Pancreas (tissue), 10 donors: ENCODE measurements at regions not wholly inside any gene's neighbourhood (a gene's known extent, or its start where the extent isn't known, plus 50 kb on each side); places are given as distances from the start of the nearest gene placed in this dataset.

Experiments
- ATAC-seq, 4 donors: fragments of 200-7000 bp; cut with Tn5 transposase; one replicate each; pipeline versions ENCODE4 v1.8.0 to v1.9.1; 2020; ENCODE audit warnings: mild to moderate bottlenecking in 4 of 4, moderate library complexity in 4 of 4
- DNase-seq, 6 donors: peaks; one replicate each; pipeline ENCODE4 v3.0.0-alpha.2; 2020
- FAIRE-seq: peaks from 2 replicates; lab custom pipeline; 2012; peaks lifted over from hg19 to GRCh38; lab: Jason Lieb, UNC
- H3K27ac ChIP-seq, 4 donors: fragments of 200-600 bp; sonication (generic); 1 replicate in 3 of 4; 2 replicates in 1 of 4; pipeline versions ENCODE4 v1.5.0 to v1.8.0; 2020
- H3K27me3 ChIP-seq, 4 donors: fragments of 200-600 bp; one replicate each; pipeline ENCODE4 v1.8.0; 2021
- H3K36me3 ChIP-seq, 3 donors: fragments of 200-600 bp; sonication (generic) in 1 of 3; one replicate each; pipeline versions ENCODE4 v1.5.0 to v1.8.0; 2020 to 2021
- H3K4me1 ChIP-seq, 3 donors: fragments of 200-600 bp; one replicate each; pipeline ENCODE4 v1.8.0; 2021
- H3K4me3 ChIP-seq, 4 donors: fragments of 200-600 bp; sonication (generic) in 2 of 4; one replicate each; pipeline versions ENCODE4 v1.5.0 to v1.8.0; 2020 to 2021
- H3K9me3 ChIP-seq, 4 donors: fragments of 200-600 bp; one replicate each; pipeline ENCODE4 v1.8.0; 2021
- whole genome bisulfite sequencing, 2 donors: extraction: QIAGEN DNeasy Blood & Tissue Kit; methylation state at CpG; one replicate each; pipeline ENCODE4 v1.1.7; 2013; 5-methylcytosine and 5-hydroxymethylcytosine counted together
- intact Hi-C, 3 donors: fragments of 100-400 bp; cut with DNase I; formaldehyde crosslinking; loops; one replicate each; pipeline versions ENCODE4 v1.11.1 to v1.14.2; 2022
- TF ChIP-seq, protein P1 (sequence below), 4 donors: fragments of 200-600 bp; sonication (generic) in 3 of 4; IDR thresholded peaks; one replicate each; pipeline versions ENCODE4 v1.5.0 to v1.8.0; 2021; ENCODE audit warnings: antibody characterized with exemption in 4 of 4
- donor health status: healthy with polysubstance abuse.
- donor health status: DM: no; HTN: no; CAD: no; lungs with moderate emphysema.
- donor health status: DM: no; HTN: no; CAD: no.
- donor health status: control.
- donor health status: control.
- donor health status: Bipolar disorder and iron deficiency.
- donor health status: DM: yes; HTN: yes; CAD: no.
- donor health status: DM: no; HTN: no; CAD: no.
- donor health status: DM: no; HTN: no; CAD: no.
- donor health status: DM: yes; HTN: yes; CAD: no.

DNA sequence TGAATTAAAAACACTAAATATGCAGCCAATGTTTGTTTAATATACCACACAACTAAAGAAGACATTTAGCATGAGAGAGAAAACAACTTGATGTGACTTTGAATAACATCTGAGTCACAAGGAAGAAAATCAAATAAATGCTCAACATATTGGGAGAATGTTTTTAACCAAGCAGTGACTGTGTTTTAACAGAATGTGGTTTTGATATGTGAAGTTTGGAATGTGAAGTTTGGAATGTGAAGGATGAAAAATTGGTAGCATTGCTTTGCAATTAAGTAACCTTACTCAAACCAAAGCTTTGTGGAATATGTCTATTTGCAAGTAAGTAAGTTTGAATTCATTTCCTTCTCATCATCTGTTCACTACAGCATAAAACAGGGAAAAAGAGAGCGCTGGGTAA is 128.2 kb upstream of the DNAJC10 start:
- TF ChIP-seq, protein P1, sequence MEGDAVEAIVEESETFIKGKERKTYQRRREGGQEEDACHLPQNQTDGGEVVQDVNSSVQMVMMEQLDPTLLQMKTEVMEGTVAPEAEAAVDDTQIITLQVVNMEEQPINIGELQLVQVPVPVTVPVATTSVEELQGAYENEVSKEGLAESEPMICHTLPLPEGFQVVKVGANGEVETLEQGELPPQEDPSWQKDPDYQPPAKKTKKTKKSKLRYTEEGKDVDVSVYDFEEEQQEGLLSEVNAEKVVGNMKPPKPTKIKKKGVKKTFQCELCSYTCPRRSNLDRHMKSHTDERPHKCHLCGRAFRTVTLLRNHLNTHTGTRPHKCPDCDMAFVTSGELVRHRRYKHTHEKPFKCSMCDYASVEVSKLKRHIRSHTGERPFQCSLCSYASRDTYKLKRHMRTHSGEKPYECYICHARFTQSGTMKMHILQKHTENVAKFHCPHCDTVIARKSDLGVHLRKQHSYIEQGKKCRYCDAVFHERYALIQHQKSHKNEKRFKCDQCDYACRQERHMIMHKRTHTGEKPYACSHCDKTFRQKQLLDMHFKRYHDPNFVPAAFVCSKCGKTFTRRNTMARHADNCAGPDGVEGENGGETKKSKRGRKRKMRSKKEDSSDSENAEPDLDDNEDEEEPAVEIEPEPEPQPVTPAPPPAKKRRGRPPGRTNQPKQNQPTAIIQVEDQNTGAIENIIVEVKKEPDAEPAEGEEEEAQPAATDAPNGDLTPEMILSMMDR (IDR thresholded peaks at IDR 0.05), result no peak
- Histone ChIP-seq H3K27me3 (no peaks in the 10 kb centered on the region), H3K9me3 (no peaks in the 10 kb centered on the region), H3K27ac (peak overlapping the region in 1 of 4 donors; percentile 25), H3K4me3 (no peak overlapping the region), H3K4me1 (peaks cover 0 to 4% (median 0%) of the 10 kb centered on the region in 3 donors), H3K36me3 (no peaks in the 10 kb centered on the region)
- whole genome bisulfite sequencing, 2 donors, result 43 to 58% methylated on average over 1 of the region's 1 CpG
- ATAC-seq, result peak in 2 of 4 donors; percentile 44 to 57
- DNase-seq, result no peak
- FAIRE-seq, result no peak
- intact Hi-C loops, result no loop called here

DNA sequence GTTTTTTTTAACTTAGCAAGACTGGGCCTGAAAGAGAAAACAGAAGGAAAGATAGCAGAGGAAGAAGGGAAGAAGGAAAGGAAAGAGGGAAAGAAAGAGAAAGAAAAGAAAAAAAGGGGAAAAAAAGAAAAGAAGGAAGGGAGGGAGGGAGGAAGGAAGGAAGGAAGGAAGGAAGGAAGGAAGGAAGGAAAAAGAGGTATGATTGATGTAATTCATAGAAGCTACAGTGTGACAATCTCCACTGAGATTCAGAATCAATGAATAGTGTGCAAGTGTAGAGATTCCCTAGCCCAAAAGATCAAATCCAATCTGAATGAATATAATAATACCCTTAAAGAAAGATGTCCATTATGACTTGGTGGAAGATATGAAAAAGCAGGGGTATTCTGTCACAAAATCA is 126.9 kb upstream of the DNAJC10 start:
- Histone ChIP-seq H3K4me1 (peaks cover 0 to 4% (median 0%) of the 10 kb centered on the region in 3 donors), H3K36me3 (no peaks in the 10 kb centered on the region), H3K4me3 (no peak overlapping the region), H3K27ac (no peak overlapping the region), H3K9me3 (no peaks in the 10 kb centered on the region), H3K27me3 (no peaks in the 10 kb centered on the region)
- FAIRE-seq (no peak), DNase-seq (no peak), ATAC-seq (no peak)
- intact Hi-C loops, result no loop called here
- TF ChIP-seq, protein P1 (IDR thresholded peaks at IDR 0.05), result no peak

DNA sequence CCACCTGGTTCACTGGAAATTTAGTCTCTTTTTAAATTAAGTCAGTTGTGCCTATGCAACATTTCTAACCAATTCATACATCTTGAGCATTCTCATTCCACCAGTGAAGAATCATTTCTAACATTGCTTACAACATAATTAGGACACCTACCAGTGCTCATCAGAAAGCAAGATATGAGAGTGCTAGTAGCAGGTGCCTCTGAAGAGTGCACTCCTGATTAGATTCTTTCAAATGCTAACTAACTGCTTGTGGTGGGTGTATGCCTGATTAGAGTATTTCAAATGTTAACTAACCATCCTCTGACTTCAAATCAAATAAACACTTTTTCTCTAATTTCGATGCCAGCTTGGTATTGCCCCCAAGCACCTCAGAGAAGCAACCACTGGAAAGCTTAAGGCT is 124.3 kb upstream of the DNAJC10 start:
- Histone ChIP-seq H3K4me3 (no peak overlapping the region), H3K27me3 (no peaks in the 10 kb centered on the region), H3K4me1 (peaks cover 0 to 4% (median 0%) of the 10 kb centered on the region in 3 donors), H3K9me3 (no peaks in the 10 kb centered on the region), H3K27ac (no peak overlapping the region), H3K36me3 (no peaks in the 10 kb centered on the region)
- WGBS, 2 donors, result 23 to 34% methylated on average over 1 of the region's 1 CpG
- DNase-seq (no peak), FAIRE-seq (no peak), ATAC-seq (no peak)
- intact Hi-C loops, result no loop called here
- TF ChIP-seq, protein P1 (IDR thresholded peaks at IDR 0.05), result no peak

DNA sequence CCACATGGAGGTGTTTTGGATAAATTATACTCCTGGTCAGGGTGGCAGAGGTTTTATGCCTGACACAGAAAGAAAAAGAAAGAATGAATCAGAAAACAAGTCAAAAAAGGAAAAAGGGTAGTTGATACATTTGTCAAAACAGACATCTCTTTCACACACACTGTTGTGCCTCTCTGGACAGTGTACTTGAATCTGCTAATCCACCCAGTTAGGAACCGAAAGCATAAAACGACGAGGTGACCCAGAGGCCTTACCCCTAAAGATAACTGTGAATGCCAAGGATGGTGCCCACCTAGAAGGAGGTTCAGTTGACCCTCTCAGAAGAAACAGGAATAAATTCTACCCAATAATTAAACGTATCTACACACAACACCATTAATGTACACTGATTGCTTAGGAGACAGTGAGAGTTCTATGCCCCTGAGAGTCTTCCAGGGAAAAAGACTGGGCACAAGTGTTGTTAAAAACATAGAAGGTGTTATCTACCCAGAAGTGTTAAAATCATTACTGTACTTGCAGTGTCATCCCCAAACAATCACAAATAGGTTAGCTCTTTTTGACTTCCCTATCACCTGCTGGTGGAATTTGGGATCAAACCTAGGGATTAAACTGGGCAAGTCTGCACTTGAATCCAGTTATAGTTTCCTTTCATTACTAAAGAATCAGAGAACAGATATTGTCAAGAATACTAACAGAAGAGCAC is 123.2 kb upstream of the DNAJC10 start:
- ATAC-seq, result no peak
- DNase-seq, result no peak
- no peak for FAIRE-seq
- TF ChIP-seq, protein P1 (IDR thresholded peaks at IDR 0.05), result no peak
- intact Hi-C loops, result no loop called here
- Histone ChIP-seq H3K4me3 (no peak overlapping the region), H3K27ac (no peak overlapping the region), H3K4me1 (peaks cover 0 to 4% (median 0%) of the 10 kb centered on the region in 3 donors), H3K36me3 (no peaks in the 10 kb centered on the region), H3K27me3 (no peaks in the 10 kb centered on the region), H3K9me3 (no peaks in the 10 kb centered on the region)
- WGBS, 2 donors, result 69 to 84% methylated on average over 4 of the region's 4 CpGs

DNA sequence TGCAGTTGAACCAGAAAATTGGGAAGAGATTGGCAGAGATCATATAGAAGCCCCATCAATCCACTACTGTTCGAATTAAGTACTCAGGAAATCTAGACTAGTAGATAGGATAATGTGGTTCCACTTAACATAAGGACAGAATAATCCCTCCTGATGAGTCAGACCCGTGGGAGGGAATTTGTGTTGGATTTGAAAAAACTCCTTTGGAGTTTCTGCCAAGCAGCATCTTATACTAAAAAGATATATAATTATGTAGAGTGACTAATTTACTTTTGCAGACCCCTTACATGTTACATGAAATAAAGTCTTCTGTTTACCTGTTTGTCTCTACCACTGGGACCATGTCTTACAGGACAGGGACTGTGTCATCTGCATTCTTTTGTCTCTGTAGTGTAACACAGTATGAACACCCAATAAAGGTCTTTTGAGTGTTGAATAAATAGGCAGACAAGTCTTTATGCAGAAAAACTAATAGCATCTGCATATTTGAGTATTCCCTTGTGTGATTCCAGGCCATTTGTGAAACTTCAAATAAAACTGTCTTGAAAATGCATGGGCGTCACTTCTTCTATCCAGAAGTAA is 122.6 kb upstream of the DNAJC10 start:
- Histone ChIP-seq H3K27me3 (no peaks in the 10 kb centered on the region), H3K4me1 (peaks cover 0 to 2% (median 0%) of the 10 kb centered on the region in 3 donors), H3K4me3 (no peak overlapping the region), H3K9me3 (no peaks in the 10 kb centered on the region), H3K27ac (no peak overlapping the region), H3K36me3 (no peaks in the 10 kb centered on the region)
- no peak for FAIRE-seq
- 62 to 71% methylated on average over 3 of the region's 3 CpGs for WGBS, 2 donors
- no peak for DNase-seq
- no peak for ATAC-seq
- TF ChIP-seq, protein P1 (IDR thresholded peaks at IDR 0.05), result no peak
- intact Hi-C loops, result no loop called here
